Heart left ventricle (tissue), 16 donors: ENCODE measurements at regions not wholly inside any gene's neighbourhood (a gene's known extent, or its start where the extent isn't known, plus 50 kb on each side); places are given as distances from the start of the nearest gene placed in this dataset.

Experiments
- ATAC-seq, 4 donors: fragments of 200-7000 bp; cut with Tn5 transposase; one replicate each; pipeline ENCODE4 v1.9.1; 2020 to 2022; ENCODE audit warnings: moderate library complexity in 4 of 4, mild to moderate bottlenecking in 3 of 4, moderate number of reproducible peaks in 1 of 4
- DNase-seq, 5 donors: peaks; one replicate each; pipeline ENCODE4 v3.0.0-alpha.2; 2020
- H3K27ac ChIP-seq, 12 donors: fragments of 200-600 bp; sonication (generic) in 4 of 12; one replicate each; pipeline versions ENCODE4 v1.5.0 to v1.8.0; 2016 to 2022; ENCODE audit warnings: mild to moderate bottlenecking in 2 of 12
- H3K27me3 ChIP-seq, 9 donors: fragments of 200-600 bp; sonication (generic) in 2 of 9; one replicate each; pipeline versions ENCODE4 v1.5.1 to v1.8.0; 2016 to 2022; ENCODE audit warnings: mild to moderate bottlenecking in 3 of 9
- H3K36me3 ChIP-seq, 9 donors: fragments of 200-600 bp; sonication (generic) in 2 of 9; one replicate each; pipeline versions ENCODE4 v1.5.0 to v1.8.0; 2018 to 2022; ENCODE audit warnings: mild to moderate bottlenecking in 2 of 9
- H3K4me1 ChIP-seq, 12 donors: fragments of 200-600 bp; sonication (generic) in 4 of 12; one replicate each; pipeline versions ENCODE4 v1.5.0 to v1.8.0; 2016 to 2022; ENCODE audit warnings: mild to moderate bottlenecking in 3 of 12
- H3K4me3 ChIP-seq, 12 donors: fragments of 200-600 bp; sonication (generic) in 4 of 12; one replicate each; pipeline versions ENCODE4 v1.5.0 to v1.8.0; 2017 to 2022; ENCODE audit warnings: mild to moderate bottlenecking in 9 of 12, moderate library complexity in 4 of 12
- H3K9me3 ChIP-seq, 12 donors: fragments of 200-600 bp; sonication (generic) in 4 of 12; one replicate each; pipeline versions ENCODE4 v1.5.0 to v1.8.0; 2016 to 2022; ENCODE audit warnings: mild to moderate bottlenecking in 1 of 12
- CTCF ChIP-seq, 12 donors: fragments of 200-600 bp; sonication (generic) in 4 of 12; IDR thresholded peaks; one replicate each; pipeline versions ENCODE4 v1.5.0 to v1.8.0; 2018 to 2022; ENCODE audit warnings: antibody characterized with exemption in 12 of 12, mild to moderate bottlenecking in 5 of 12
- POLR2A ChIP-seq, 2 donors: fragments of 450-650 bp; IDR thresholded peaks; one replicate each; pipeline ENCODE4 v1.6.1; 2017; ENCODE audit warnings: antibody characterized with exemption in 2 of 2, mild to moderate bottlenecking in 2 of 2, moderate library complexity in 2 of 2
- WGBS, 4 donors: extraction: QIAGEN DNeasy Blood & Tissue Kit in 2 of 4; methylation state at CpG; one replicate each; pipeline versions ENCODE4 v1.1.5 to v1.1.7; 2013 to 2018; 5-methylcytosine and 5-hydroxymethylcytosine counted together
- intact Hi-C, 10 donors: fragments of 100-400 bp; cut with DNase I; formaldehyde crosslinking; loops; one replicate each; pipeline versions ENCODE4 v1.11.1 to v1.14.2; 2022
- donor health status: ischemic (EF 13 %, LVEDD 7.1; RV severe dilation, severe dysfunction).
- donor health status: healthy with polysubstance abuse.
- donor health status: DM: no; HTN: yes; CAD: no.
- donor health status: DM: no; HTN: no; CAD: no.
- donor health status: ischemic (EF 25% LVEDD 6.9; RV normal size, moderate dysfunction).
- donor health status: ischemic (EF 25% LVEDD 5.7; RV mildly dilated, moderate dysfunction).
- donor health status: healthy.
- donor health status: DM: yes; HTN: yes; CAD: no.
- donor health status: ischemic (EF 35%, LVEDD 5.7; RV mildly dilated, moderate dysfunction).
- donor health status: nonischemic (EF 11% LVEDD 7.7; RV severe dilation, severe dysfunction).
- donor health status: DM: yes; HTN: yes; CAD: no.
- donor health status: PGD.
- donor health status: ischemic (EF 29% LVEDD 5.4; RV normal size, mild dysfunction).
- donor health status: nonischemic (EF 23%, LVEDD 6.1; RV moderate dilation, normal function).

GRCh38 chr10:126744571-126744970, 74.1 kb upstream of the C10orf90 start:
- Histone ChIP-seq H3K4me3 (no peak overlapping the region), H3K27ac (no peak overlapping the region), H3K36me3 (no peaks in the 10 kb centered on the region), H3K4me1 (no peaks in the 10 kb centered on the region), H3K9me3 (no peaks in the 10 kb centered on the region), H3K27me3 (peaks cover 0 to 3% (median 0%) of the 10 kb centered on the region in 9 donors)
- WGBS, 4 donors = 85 to 93% (median 90%) methylated on average over 1 of the region's 1 CpG
- intact Hi-C loops = loop anchor here in 1 of 10 donors (10.0 kb wide), 1 partner anchor 760 kb away; no protein-coding TSS in a partner anchor
- no peak for TF ChIP-seq CTCF (IDR thresholded peaks at IDR 0.05)
- no peak for ATAC-seq
- DNase-seq = no peak

- TF ChIP-seq POLR2A (IDR thresholded peaks at IDR 0.05) = no peak
- peak; percentile 59 to 78 (median 72) for TF ChIP-seq CTCF (IDR thresholded peaks at IDR 0.05)
- Histone ChIP-seq H3K27me3 (peaks cover 0 to 2% (median 0%) of the 10 kb centered on the region in 9 donors), H3K4me3 (no peak overlapping the region), H3K9me3 (no peaks in the 10 kb centered on the region), H3K36me3 (no peaks in the 10 kb centered on the region), H3K4me1 (no peaks in the 10 kb centered on the region), H3K27ac (no peak overlapping the region)
- peak; percentile 67 to 91 (median 80) for ATAC-seq
- 10 to 17% (median 13%) methylated on average over 5 of the region's 5 CpGs for WGBS, 4 donors
- intact Hi-C loops = loop anchor here (2.0 to 10.0 kb wide), 5 partner anchors 764 to 817 kb away; no protein-coding TSS in a partner anchor
- peak; percentile 42 to 72 (median 62) for DNase-seq
Measured at GRCh38 chr10:126749015-126749655, 78.6 kb upstream of the C10orf90 start.

- 72 to 84% (median 74%) methylated on average over 9 to 10 of the region's 10 CpGs for WGBS, 4 donors
- peaks cover 0 to 4% (median 0%) of the 10 kb centered on the region in 9 donors for H3K27me3 ChIP-seq
- DNase-seq (no peak), ATAC-seq (no peak)
- H3K4me3 ChIP-seq = no peak overlapping the region
- no peak for TF ChIP-seq POLR2A (IDR thresholded peaks at IDR 0.05)
- no peak for TF ChIP-seq CTCF (IDR thresholded peaks at IDR 0.05)
- H3K36me3 ChIP-seq = no peaks in the 10 kb centered on the region
- no peaks in the 10 kb centered on the region for H3K4me1 ChIP-seq
- intact Hi-C loops = no loop called here
- H3K27ac ChIP-seq = no peak overlapping the region
- peaks cover 0 to 5% (median 0%) of the 10 kb centered on the region in 12 donors for H3K9me3 ChIP-seq
Measured at GRCh38 chr10:126754966-126755365, 84.5 kb upstream of the C10orf90 start.

GRCh38 chr10:126758867-126759266, 88.4 kb upstream of the C10orf90 start:
- Histone ChIP-seq H3K9me3 (peaks cover 0 to 11% (median 0%) of the 10 kb centered on the region in 12 donors), H3K27me3 (peaks cover 0 to 4% (median 0%) of the 10 kb centered on the region in 9 donors), H3K4me3 (no peak overlapping the region), H3K4me1 (no peaks in the 10 kb centered on the region), H3K36me3 (no peaks in the 10 kb centered on the region), H3K27ac (no peak overlapping the region)
- DNase-seq (no peak), ATAC-seq (no peak)
- TF ChIP-seq POLR2A (IDR thresholded peaks at IDR 0.05) (no peak), CTCF (IDR thresholded peaks at IDR 0.05) (no peak)
- intact Hi-C loops = no loop called here
- WGBS, 4 donors = 95 to 100% (median 100%) methylated on average over 1 of the region's 1 CpG
